AG04450 (cell line): ENCODE measurements at regions not wholly inside any gene's neighbourhood (a gene's known extent, or its start where the extent isn't known, plus 50 kb on each side); places are given as distances from the start of the nearest gene placed in this dataset.
"Not testable (repeated sequence)": the region's sequence is repeated elsewhere in the genome, so short reads cannot be mapped to it uniquely, and the experiment has no call there.

Experiments
- CTCF ChIA-PET: fragments of 300-600, 350-600 bp; formaldehyde crosslinking; extraction: SDS; loops from one replicate; lab custom pipeline; 2022; ENCODE audit warnings: antibody characterized with exemption, inconsistent platforms; lab: Charles Lee
- POLR2A ChIA-PET: fragments of 350-600 bp; formaldehyde crosslinking; extraction: SDS; loops from one replicate; lab custom pipeline; 2021; ENCODE audit warnings: antibody characterized with exemption, inconsistent platforms; lab: Yijun Ruan, JAX
- DNase-seq: peaks from one replicate; pipeline ENCODE4 v3.0.0-alpha.2; 2011; ENCODE audit warnings: low read depth, low spot score
- H3K27ac ChIP-seq: one replicate; pipeline ENCODE4 v1.5.1; 2012; ENCODE audit warnings: low read depth, low read length, control low read depth
- H3K27me3 ChIP-seq: one replicate; pipeline ENCODE4 v1.6.0; 2012; ENCODE audit warnings: low read length; ENCODE audit not compliant: control insufficient read depth, insufficient read depth
- H3K4me3 ChIP-seq: 2 replicates; pipeline ENCODE4 v1.5.1; 2011; ENCODE audit warnings: mild to moderate bottlenecking, low read depth, low read length, control low read depth
- H3K9me3 ChIP-seq: 2 replicates; pipeline ENCODE4 v1.5.1; 2012; ENCODE audit warnings: low read length; ENCODE audit not compliant: control insufficient read depth, insufficient read depth
- TF ChIP-seq, protein P1 (sequence below): IDR thresholded peaks from 2 replicates; pipeline ENCODE4 v1.5.1; 2011; ENCODE audit warnings: low read depth, low read length, control low read depth, inconsistent platforms

GRCh38 chr5:67897431-67897830 lies 318.1 kb upstream of the PIK3R1 start:
- H3K27me3 ChIP-seq, result no peaks in the 10 kb centered on the region
- ChIA-PET POLR2A (no interaction called here), CTCF (no interaction called here)
- no peaks in the 10 kb centered on the region for H3K9me3 ChIP-seq
- H3K27ac ChIP-seq, result no peak overlapping the region
- no peak for DNase-seq
- TF ChIP-seq, protein P1, sequence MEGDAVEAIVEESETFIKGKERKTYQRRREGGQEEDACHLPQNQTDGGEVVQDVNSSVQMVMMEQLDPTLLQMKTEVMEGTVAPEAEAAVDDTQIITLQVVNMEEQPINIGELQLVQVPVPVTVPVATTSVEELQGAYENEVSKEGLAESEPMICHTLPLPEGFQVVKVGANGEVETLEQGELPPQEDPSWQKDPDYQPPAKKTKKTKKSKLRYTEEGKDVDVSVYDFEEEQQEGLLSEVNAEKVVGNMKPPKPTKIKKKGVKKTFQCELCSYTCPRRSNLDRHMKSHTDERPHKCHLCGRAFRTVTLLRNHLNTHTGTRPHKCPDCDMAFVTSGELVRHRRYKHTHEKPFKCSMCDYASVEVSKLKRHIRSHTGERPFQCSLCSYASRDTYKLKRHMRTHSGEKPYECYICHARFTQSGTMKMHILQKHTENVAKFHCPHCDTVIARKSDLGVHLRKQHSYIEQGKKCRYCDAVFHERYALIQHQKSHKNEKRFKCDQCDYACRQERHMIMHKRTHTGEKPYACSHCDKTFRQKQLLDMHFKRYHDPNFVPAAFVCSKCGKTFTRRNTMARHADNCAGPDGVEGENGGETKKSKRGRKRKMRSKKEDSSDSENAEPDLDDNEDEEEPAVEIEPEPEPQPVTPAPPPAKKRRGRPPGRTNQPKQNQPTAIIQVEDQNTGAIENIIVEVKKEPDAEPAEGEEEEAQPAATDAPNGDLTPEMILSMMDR, result no peak
- H3K4me3 ChIP-seq, result no peak overlapping the region

- POLR2A ChIA-PET, result no interaction called here
- TF ChIP-seq, protein P1, result no peak
- Histone ChIP-seq H3K9me3 (no peaks in the 10 kb centered on the region), H3K27me3 (no peaks in the 10 kb centered on the region), H3K4me3 (no peak overlapping the region), H3K27ac (no peak overlapping the region)
- DNase-seq, result no peak
- CTCF ChIA-PET, result no interaction called here
Measured at GRCh38 chr5:67896930-67897313, 318.6 kb upstream of the PIK3R1 start.

GRCh38 chr5:67896311-67896929 lies 319.1 kb upstream of the PIK3R1 start:
- DNase-seq, result no peak
- POLR2A ChIA-PET, result no interaction called here
- Histone ChIP-seq H3K9me3 (no peaks in the 10 kb centered on the region), H3K4me3 (no peak overlapping the region), H3K27ac (no peak overlapping the region), H3K27me3 (no peaks in the 10 kb centered on the region)
- CTCF ChIA-PET, result no interaction called here
- TF ChIP-seq, protein P1, result no peak

DNA sequence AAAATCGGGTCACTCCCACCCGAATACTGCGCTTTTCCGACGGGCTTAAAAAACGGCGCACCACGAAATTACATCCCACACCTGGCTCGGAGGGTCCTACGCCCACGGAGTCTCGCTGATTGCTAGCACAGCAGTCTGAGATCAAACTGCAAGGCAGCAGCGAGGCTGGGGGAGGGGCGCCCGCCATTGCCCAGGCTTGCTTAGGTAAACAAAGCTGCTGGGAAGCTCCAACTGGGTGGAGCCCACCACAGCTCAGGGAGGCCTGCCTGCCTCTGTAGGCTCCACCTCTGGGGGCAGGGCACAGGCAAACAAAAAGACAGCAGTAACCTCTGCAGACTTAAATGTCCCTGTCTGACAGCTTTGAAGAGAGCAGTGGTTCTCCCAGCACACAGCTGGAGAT lies 325.7 kb upstream of the PIK3R1 start:
- CTCF ChIA-PET, POLR2A ChIA-PET, DNase-seq: not testable (repeated sequence)

GRCh38 chr5:67887748-67888161 lies 327.8 kb upstream of the PIK3R1 start:
- Histone ChIP-seq H3K27me3 (no peaks in the 10 kb centered on the region), H3K9me3 (no peaks in the 10 kb centered on the region), H3K27ac (no peak overlapping the region), H3K4me3 (no peak overlapping the region)
- POLR2A ChIA-PET, result no interaction called here
- TF ChIP-seq, protein P1, result no peak
- no peak for DNase-seq
- CTCF ChIA-PET, result no interaction called here

More for the DNA sequence above, 325.7 kb upstream of the PIK3R1 start:
- not testable (repeated sequence) for H3K4me3 ChIP-seq, H3K27ac ChIP-seq, H3K9me3 ChIP-seq, H3K27me3 ChIP-seq
